ENCODE measurements at regions not wholly inside any gene's neighbourhood (a gene's known extent, or its start where the extent isn't known, plus 50 kb on each side); places are given as distances from the start of the nearest gene placed in this dataset.
A peak's percentile ranks its signal among the peaks of the same experiment; 100 is the strongest.

GRCh38 chr6:82045965-82046756 lies 201.4 kb downstream of the IBTK start:
- Histone ChIP-seq H3K27me3 (no peaks in the 10 kb centered on the region), H3K4me1 (no peaks in the 10 kb centered on the region), H3K9me3 (no peaks in the 10 kb centered on the region), H3K4me3 (no peak overlapping the region), H3K36me3 (no peaks in the 10 kb centered on the region), H3K27ac (no peak overlapping the region)
- TF ChIP-seq POLR2AphosphoS5 (IDR thresholded peaks at IDR 0.05) (no peak), EP300 (IDR thresholded peaks at IDR 0.05) (no peak)
- 82% methylated on average over 6 of the region's 6 CpGs for WGBS
- no peak for DNase-seq (ENCODE audit: low spot score in 2 of 2)

DNA sequence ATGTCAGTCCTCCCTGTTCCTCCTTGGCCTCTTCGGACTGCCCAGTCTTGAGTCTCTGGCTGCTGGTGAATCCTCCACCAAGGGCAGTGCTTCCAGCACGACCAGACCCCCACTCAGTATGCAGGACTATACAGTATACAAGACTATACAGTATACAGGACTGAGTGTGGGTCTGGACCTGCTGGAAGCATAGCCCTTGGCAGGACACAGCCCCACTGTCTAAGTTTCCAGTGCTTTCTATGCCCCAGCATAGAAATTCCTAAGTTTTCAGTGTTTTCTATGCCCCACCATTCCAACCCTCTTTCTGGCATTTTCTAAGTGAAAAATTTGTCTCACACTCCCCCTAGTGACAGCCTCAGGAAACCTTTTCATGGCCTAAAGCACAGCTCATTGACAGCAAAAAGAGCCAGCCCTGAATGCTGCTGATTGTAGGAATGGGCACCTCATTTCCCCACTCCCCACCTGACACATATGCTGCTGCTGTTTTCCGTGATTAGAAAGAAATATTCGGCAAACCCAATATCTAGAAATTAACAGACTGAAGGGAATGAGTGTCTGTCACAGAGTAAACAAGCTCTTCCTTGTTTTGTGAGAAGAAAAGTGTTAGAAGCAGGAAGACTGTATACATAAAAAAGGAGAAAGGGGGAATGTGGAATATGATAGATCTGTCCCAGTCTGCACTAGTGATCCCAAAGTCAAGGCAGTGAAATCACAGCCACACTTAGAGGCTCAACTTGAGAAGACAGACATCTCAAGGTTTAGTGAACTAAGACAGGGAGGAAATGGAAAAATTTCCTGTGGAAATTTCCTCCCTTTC lies 206.9 kb downstream of the IBTK start:
- Histone ChIP-seq H3K9me3 (no peaks in the 10 kb centered on the region), H3K27ac (no peak overlapping the region), H3K4me1 (peaks cover 4% of the 10 kb centered on the region), H3K4me3 (no peak overlapping the region), H3K36me3 (no peaks in the 10 kb centered on the region), H3K27me3 (no peaks in the 10 kb centered on the region)
- 54% methylated on average over 4 of the region's 4 CpGs for WGBS
- no peak for DNase-seq (ENCODE audit: low spot score in 2 of 2)
- TF ChIP-seq CTCF (IDR thresholded peaks at IDR 0.05) (peak; percentile 42 to 56), POLR2A (IDR thresholded peaks at IDR 0.05) (no peak)

DNA sequence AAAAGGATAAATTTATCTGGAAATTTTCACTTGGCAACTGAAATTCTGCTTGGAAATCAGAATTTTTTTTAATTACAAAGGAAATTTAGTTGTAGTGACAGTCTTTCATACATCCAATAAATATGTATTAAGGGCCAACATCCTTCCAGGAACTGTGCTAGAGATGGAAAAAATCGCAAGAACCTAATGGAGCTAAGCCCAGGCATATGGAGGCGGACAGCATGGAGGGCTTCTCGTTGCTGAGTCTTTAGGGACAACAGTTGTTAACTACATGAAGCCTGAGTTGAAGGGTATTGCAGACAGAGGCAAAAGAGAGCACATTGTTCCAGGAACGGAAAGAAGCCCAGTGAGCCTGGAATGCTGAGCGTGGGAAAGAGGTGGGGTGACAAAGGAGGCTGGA lies 208.9 kb downstream of the IBTK start:
- Histone ChIP-seq H3K27me3 (no peaks in the 10 kb centered on the region), H3K4me3 (no peak overlapping the region), H3K4me1 (peaks cover 4% of the 10 kb centered on the region), H3K27ac (no peak overlapping the region), H3K9me3 (no peaks in the 10 kb centered on the region), H3K36me3 (no peaks in the 10 kb centered on the region)
- no peak for DNase-seq (ENCODE audit: low spot score in 2 of 2)
- 78% methylated on average over 5 of the region's 5 CpGs for WGBS
- TF ChIP-seq CTCF (IDR thresholded peaks at IDR 0.05) (no peak), EP300 (IDR thresholded peaks at IDR 0.05) (no peak), POLR2AphosphoS5 (IDR thresholded peaks at IDR 0.05) (no peak), POLR2A (IDR thresholded peaks at IDR 0.05) (no peak)

- TF ChIP-seq EP300 (IDR thresholded peaks at IDR 0.05) (no peak), POLR2A (IDR thresholded peaks at IDR 0.05) (no peak), POLR2AphosphoS5 (IDR thresholded peaks at IDR 0.05) (no peak), CTCF (IDR thresholded peaks at IDR 0.05) (no peak)
- no peaks in the 10 kb centered on the region for H3K36me3 ChIP-seq
- H3K9me3 ChIP-seq = no peaks in the 10 kb centered on the region
- peaks cover 3% of the 10 kb centered on the region for H3K4me1 ChIP-seq
- DNase-seq (ENCODE audit: low spot score in 2 of 2) = no peak
- no peak overlapping the region for H3K4me3 ChIP-seq
- WGBS = 66% methylated on average over 2 of the region's 2 CpGs
- H3K27ac ChIP-seq = no peak overlapping the region
- no peaks in the 10 kb centered on the region for H3K27me3 ChIP-seq
Observed at GRCh38 chr6:82035526-82035925, 212.0 kb downstream of the IBTK start.

DNA sequence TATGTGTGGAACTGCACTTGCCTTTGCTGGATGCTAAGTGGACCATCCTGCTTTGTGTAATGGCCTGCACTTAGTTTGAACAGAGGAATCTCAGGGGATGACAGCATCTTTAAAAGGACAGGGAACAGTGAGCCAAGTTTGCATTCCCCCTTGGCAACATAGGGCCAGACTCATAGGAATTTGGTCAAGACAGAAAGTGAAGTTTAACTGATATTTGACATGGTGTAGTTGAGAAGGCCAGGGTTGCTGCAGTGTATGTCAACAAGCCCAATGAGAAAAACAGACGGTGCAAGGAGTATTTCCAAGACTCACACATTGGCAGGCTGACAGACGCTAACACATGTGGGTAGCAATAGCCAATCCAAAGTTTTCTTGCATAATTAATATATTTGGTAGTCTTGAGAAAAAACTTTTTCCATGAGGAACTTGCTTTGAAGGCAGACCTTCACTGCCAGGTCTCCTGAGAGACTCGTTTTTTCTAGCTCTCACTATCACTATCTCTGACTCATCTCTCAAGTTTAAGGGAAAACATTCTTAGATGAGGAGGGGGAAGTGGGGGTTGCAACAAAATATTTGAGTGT lies 213.8 kb downstream of the IBTK start:
- no peaks in the 10 kb centered on the region for H3K9me3 ChIP-seq
- peaks cover 9% of the 10 kb centered on the region for H3K4me1 ChIP-seq
- H3K27ac ChIP-seq = no peak overlapping the region
- TF ChIP-seq POLR2AphosphoS5 (IDR thresholded peaks at IDR 0.05) = no peak
- no peak for TF ChIP-seq POLR2A (IDR thresholded peaks at IDR 0.05)
- no peak for TF ChIP-seq CTCF (IDR thresholded peaks at IDR 0.05)
- no peak for TF ChIP-seq EP300 (IDR thresholded peaks at IDR 0.05)
- H3K27me3 ChIP-seq = no peaks in the 10 kb centered on the region
- H3K4me3 ChIP-seq = no peak overlapping the region
- WGBS = 56% methylated on average over 3 of the region's 3 CpGs
- no peaks in the 10 kb centered on the region for H3K36me3 ChIP-seq
- DNase-seq (ENCODE audit: low spot score in 2 of 2) = no peak
